Omental fat pad (tissue), 3 donors: ENCODE measurements at regions not wholly inside any gene's neighbourhood (a gene's known extent, or its start where the extent isn't known, plus 50 kb on each side); places are given as distances from the start of the nearest gene placed in this dataset.

Experiments used
- ATAC-seq: fragments of 150-250 bp; one replicate; pipeline ENCODE4 v1.9.1; 2016; ENCODE audit warnings: mild to moderate bottlenecking, moderate library complexity; ENCODE audit not compliant: low FRiP score
- DNase-seq: peaks from one replicate; pipeline ENCODE4 v3.0.0-alpha.2; 2019; ENCODE audit warnings: low spot score
- CTCF ChIP-seq, 3 donors: fragments of 450-650 bp; IDR thresholded peaks; one replicate each; pipeline ENCODE4 v1.5.1; 2016 to 2017; ENCODE audit warnings: antibody characterized with exemption in 3 of 3, mild to moderate bottlenecking in 3 of 3, moderate library complexity in 2 of 3

GRCh38 chr3:15924914-15925313 is 127.1 kb upstream of the ANKRD28 start:
- TF ChIP-seq CTCF (IDR thresholded peaks at IDR 0.05), result no peak
- no peak for DNase-seq
- no peak for ATAC-seq

- no peak for DNase-seq
- no peak for ATAC-seq
- no peak for TF ChIP-seq CTCF (IDR thresholded peaks at IDR 0.05)
Observed at GRCh38 chr3:15926871-15927270, 129.1 kb upstream of the ANKRD28 start.

GRCh38 chr3:15927969-15928368 is 130.2 kb upstream of the ANKRD28 start:
- TF ChIP-seq CTCF (IDR thresholded peaks at IDR 0.05), result no peak
- DNase-seq (no peak), ATAC-seq (no peak)

GRCh38 chr3:15929944-15930571 is 132.3 kb upstream of the ANKRD28 start:
- no peak for DNase-seq
- ATAC-seq, result no peak
- no peak for TF ChIP-seq CTCF (IDR thresholded peaks at IDR 0.05)

GRCh38 chr3:15932348-15933300 is 134.8 kb upstream of the ANKRD28 start:
- TF ChIP-seq CTCF (IDR thresholded peaks at IDR 0.05), result no peak
- ATAC-seq, result no peak
- no peak for DNase-seq

GRCh38 chr3:15933439-15934139 is 135.8 kb upstream of the ANKRD28 start:
- DNase-seq (no peak), ATAC-seq (no peak)
- no peak for TF ChIP-seq CTCF (IDR thresholded peaks at IDR 0.05)
